Lung (tissue), 11 donors: ENCODE measurements at regions not wholly inside any gene's neighbourhood (a gene's known extent, or its start where the extent isn't known, plus 50 kb on each side); places are given as distances from the start of the nearest gene placed in this dataset.

Experiments used
- ATAC-seq: fragments of 200-7000 bp; cut with Tn5 transposase; one replicate; pipeline ENCODE4 v1.9.1; 2020; ENCODE audit warnings: moderate number of reproducible peaks; ENCODE audit not compliant: insufficient read depth, low FRiP score
- DNase-seq, 3 donors: peaks; one replicate each; pipeline ENCODE4 v3.0.0-alpha.2; 2013 to 2017
- H3K27ac ChIP-seq, 2 donors: one replicate each; pipeline ENCODE4 v1.5.1; 2013; ENCODE audit warnings: mild to moderate bottlenecking in 2 of 2, moderate library complexity in 2 of 2, control low read depth in 1 of 2, inconsistent platforms in 1 of 2, low read depth in 1 of 2, low read length in 1 of 2
- H3K27me3 ChIP-seq, 3 donors: one replicate each; pipeline ENCODE4 v1.5.1; 2013; ENCODE audit warnings: low read length in 2 of 3; ENCODE audit not compliant: control insufficient read depth in 3 of 3, insufficient read depth in 3 of 3
- H3K36me3 ChIP-seq, 4 donors: one replicate each; pipeline ENCODE4 v1.5.1; 2013; ENCODE audit warnings: low read length in 4 of 4, mild to moderate bottlenecking in 1 of 4, moderate library complexity in 1 of 4; ENCODE audit not compliant: control insufficient read depth in 4 of 4, insufficient read depth in 4 of 4
- H3K4me1 ChIP-seq, 5 donors: one replicate each; pipeline ENCODE4 v1.5.1; 2013; ENCODE audit warnings: low read length in 5 of 5, mild to moderate bottlenecking in 2 of 5, moderate library complexity in 1 of 5; ENCODE audit not compliant: control insufficient read depth in 5 of 5, insufficient read depth in 5 of 5
- H3K4me3 ChIP-seq: one replicate; pipeline ENCODE4 v1.5.1; 2013; ENCODE audit warnings: mild to moderate bottlenecking, control low read depth, moderate library complexity
- H3K9ac ChIP-seq, 2 donors: one replicate each; pipeline ENCODE4 v1.5.1; 2013; ENCODE audit warnings: low read length in 2 of 2, control low read depth in 1 of 2; ENCODE audit not compliant: insufficient read depth in 1 of 2
- H3K9me3 ChIP-seq, 4 donors: one replicate each; pipeline ENCODE4 v1.5.1; 2013; ENCODE audit warnings: low read length in 3 of 4, mild to moderate bottlenecking in 1 of 4, moderate library complexity in 1 of 4; ENCODE audit not compliant: control insufficient read depth in 4 of 4, insufficient read depth in 3 of 4
- WGBS, 2 donors: extraction: QIAGEN DNeasy Blood & Tissue Kit; methylation state at CpG; one replicate each; pipeline ENCODE4 v1.1.7; 2013; 5-methylcytosine and 5-hydroxymethylcytosine counted together
- TF ChIP-seq, protein P1 (sequence below): IDR thresholded peaks from 2 replicates; pipeline ENCODE4 v1.5.1; 2012; ENCODE audit warnings: mild to moderate bottlenecking; ENCODE audit errors: control extremely low read depth, extremely low read depth
- donor health status: control.
- donor health status: control.
- donor health status: Bipolar disorder and iron deficiency.
- donor health status: healthy.
- donor health status: DM: yes; HTN: yes; CAD: no.

DNA sequence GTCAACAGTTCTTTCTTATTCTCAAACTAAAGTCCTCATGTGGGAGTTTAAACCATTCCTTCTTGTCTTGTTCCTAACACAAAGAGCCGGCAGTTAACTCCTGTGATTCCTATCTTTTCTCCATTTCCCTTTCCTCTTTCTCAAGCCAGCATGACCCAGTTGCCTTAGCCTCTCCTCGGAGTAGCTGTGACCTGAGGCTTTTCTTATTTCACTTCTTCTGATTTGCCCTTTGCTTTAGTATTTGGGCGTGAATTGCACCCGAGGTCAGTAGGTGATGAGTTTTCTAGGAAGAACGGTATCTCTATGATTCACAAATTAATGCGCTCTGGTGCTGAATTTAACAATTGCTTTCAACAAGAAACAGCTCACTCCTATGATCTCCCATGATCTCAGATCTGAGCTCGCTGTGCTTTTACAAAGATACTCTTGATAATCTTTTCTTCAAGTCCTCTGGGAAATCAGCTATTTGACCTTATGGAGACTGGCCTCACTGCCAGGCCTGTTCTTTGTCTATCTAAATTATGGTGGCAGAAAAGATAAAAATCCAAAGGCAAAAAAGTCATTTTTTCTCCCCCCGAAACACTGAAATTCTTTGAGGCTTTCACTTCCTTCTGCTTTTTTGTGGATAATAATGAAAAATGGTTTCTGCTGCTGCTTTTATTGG is 184.6 kb downstream of the JCAD start:
- ATAC-seq, result no peak
- no peak for DNase-seq
- Histone ChIP-seq H3K9me3 (no peaks in the 10 kb centered on the region), H3K27me3 (no peaks in the 10 kb centered on the region), H3K4me3 (no peak overlapping the region), H3K4me1 (no peaks in the 10 kb centered on the region), H3K27ac (no peak overlapping the region), H3K36me3 (no peaks in the 10 kb centered on the region), H3K9ac (no peak overlapping the region)
- WGBS, 2 donors, result 39 to 47% methylated on average over 8 of the region's 8 CpGs
- TF ChIP-seq, protein P1, sequence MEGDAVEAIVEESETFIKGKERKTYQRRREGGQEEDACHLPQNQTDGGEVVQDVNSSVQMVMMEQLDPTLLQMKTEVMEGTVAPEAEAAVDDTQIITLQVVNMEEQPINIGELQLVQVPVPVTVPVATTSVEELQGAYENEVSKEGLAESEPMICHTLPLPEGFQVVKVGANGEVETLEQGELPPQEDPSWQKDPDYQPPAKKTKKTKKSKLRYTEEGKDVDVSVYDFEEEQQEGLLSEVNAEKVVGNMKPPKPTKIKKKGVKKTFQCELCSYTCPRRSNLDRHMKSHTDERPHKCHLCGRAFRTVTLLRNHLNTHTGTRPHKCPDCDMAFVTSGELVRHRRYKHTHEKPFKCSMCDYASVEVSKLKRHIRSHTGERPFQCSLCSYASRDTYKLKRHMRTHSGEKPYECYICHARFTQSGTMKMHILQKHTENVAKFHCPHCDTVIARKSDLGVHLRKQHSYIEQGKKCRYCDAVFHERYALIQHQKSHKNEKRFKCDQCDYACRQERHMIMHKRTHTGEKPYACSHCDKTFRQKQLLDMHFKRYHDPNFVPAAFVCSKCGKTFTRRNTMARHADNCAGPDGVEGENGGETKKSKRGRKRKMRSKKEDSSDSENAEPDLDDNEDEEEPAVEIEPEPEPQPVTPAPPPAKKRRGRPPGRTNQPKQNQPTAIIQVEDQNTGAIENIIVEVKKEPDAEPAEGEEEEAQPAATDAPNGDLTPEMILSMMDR, result no peak

DNA sequence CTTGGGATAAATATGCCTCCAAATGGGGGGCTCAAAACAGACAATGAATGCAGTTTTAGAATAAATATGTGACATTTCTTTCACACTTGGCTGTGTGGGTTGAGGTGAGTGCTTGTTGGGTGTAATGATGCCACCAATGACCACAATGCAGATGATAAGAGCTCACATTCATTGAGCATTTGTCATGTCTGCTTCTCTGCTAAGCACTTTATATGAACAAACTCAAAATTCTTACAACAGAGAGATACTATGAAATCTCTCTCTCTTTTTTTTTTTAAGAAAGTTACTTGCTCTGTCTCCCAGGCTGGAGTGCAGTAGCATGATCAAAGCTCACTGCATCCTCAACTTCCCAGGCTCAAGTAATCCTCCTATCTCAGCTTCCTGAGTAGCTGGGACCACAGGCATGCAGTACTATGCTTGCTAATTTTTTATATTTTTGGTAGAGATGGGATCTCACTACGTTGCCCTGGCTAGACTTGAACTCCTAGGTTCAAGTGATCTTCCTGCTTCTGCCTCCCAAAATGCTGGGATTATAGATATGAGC is 185.4 kb downstream of the JCAD start:
- TF ChIP-seq, protein P1, result no peak
- no peaks in the 10 kb centered on the region for H3K27me3 ChIP-seq
- no peak overlapping the region for H3K27ac ChIP-seq
- H3K4me1 ChIP-seq, result no peaks in the 10 kb centered on the region
- ATAC-seq, result no peak
- H3K4me3 ChIP-seq, result no peak overlapping the region
- WGBS, 2 donors, result 62 to 76% methylated on average over 1 of the region's 1 CpG
- DNase-seq, result no peak
- H3K9me3 ChIP-seq, result no peaks in the 10 kb centered on the region
- no peak overlapping the region for H3K9ac ChIP-seq
- no peaks in the 10 kb centered on the region for H3K36me3 ChIP-seq

DNA sequence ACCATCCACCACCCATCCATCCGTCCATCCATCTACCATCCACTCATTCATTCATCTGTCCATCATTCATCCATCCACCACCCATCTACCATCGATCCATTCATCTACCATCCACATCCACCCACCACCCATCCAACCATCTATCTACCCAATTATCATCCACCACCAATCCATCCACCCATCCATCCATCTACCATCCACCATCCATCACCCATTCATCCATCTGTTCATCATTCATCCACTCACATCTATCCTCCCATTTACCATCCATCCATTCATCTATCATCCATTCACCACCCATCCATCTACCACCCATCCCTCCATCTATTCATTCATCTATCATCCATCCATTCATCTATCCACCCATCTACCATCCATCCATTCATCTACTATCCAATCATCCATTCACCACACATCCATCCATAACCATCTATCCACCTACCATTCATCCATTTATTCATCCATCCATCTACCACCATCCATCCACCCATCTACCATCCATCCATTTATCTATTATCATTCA is 188.8 kb downstream of the JCAD start:
- Histone ChIP-seq H3K4me1 (peaks cover 0 to 6% (median 0%) of the 10 kb centered on the region in 5 donors), H3K27ac (no peak overlapping the region), H3K36me3 (no peaks in the 10 kb centered on the region), H3K9ac (no peak overlapping the region), H3K4me3 (no peak overlapping the region), H3K9me3 (no peaks in the 10 kb centered on the region), H3K27me3 (no peaks in the 10 kb centered on the region)
- 69 to 98% methylated on average over 2 of the region's 2 CpGs for WGBS, 2 donors
- DNase-seq, result no peak
- no peak for ATAC-seq
- TF ChIP-seq, protein P1, result no peak
